ENCODE measurements at regions not wholly inside any gene's neighbourhood (a gene's known extent, or its start where the extent isn't known, plus 50 kb on each side); places are given as distances from the start of the nearest gene placed in this dataset.

- TF ChIP-seq MEF2A (IDR thresholded peaks at IDR 0.05; ENCODE audit: insufficient read depth, low read depth, low read length) (no peak), STAT3 (IDR thresholded peaks at IDR 0.05; ENCODE audit: low read depth, low read length) (no peak), RBBP5 (conservative IDR thresholded peaks at IDR 0.05) (no peak)
Measured at GRCh38 chr4:19309378-19309777, 942.3 kb upstream of the SLIT2 start (continued).

- Histone ChIP-seq H3K9ac (ENCODE audit: control insufficient read depth, insufficient read depth, low read length) (no peak overlapping the region), H4K20me1 (ENCODE audit: control insufficient read depth, insufficient read depth) (no peaks in the 10 kb centered on the region), H3K4me1 (ENCODE audit: control insufficient read depth, insufficient read depth, low read length) (no peaks in the 10 kb centered on the region), H3K9me3 (replicated peaks; ENCODE audit: control insufficient read depth, insufficient read depth, low read length) (no peaks in the 10 kb centered on the region), H3K27ac (ENCODE audit: control insufficient read depth, insufficient read depth) (no peak overlapping the region), H3K27me3 (replicated peaks in 1 of 2; ENCODE audit: control insufficient read depth in 2 of 2, insufficient read depth in 2 of 2, low read length in 1 of 2) (no peaks in the 10 kb centered on the region), H3K79me2 (ENCODE audit: control insufficient read depth, insufficient read depth, low read length) (no peaks in the 10 kb centered on the region), H3K4me3 (no peak overlapping the region), H3K4me2 (ENCODE audit: control insufficient read depth, insufficient read depth) (no peak overlapping the region), H3K36me3 (ENCODE audit: control insufficient read depth in 2 of 2, insufficient read depth in 2 of 2, low read length in 1 of 2) (no peaks in the 10 kb centered on the region), H2AFZ (ENCODE audit: control insufficient read depth, low read depth, low read length) (no peak overlapping the region)
- DNase-seq (ENCODE audit: low read depth, low spot score) (no peak), FAIRE-seq (no peak), ATAC-seq (no peak)
- WGBS (ENCODE audit: insufficient coverage, insufficient replicate concordance, low lambda C conversion rate, missing lambda C conversion rate), result 0% methylated on average over 2 of the region's 2 CpGs
- ChIA-PET CTCF (no interaction called here), POLR2A (no interaction called here), RAD21 (ENCODE audit: unreplicated experiment) (no interaction called here), SMC1A (ENCODE audit: uncharacterized antibody, unreplicated experiment) (no interaction called here)
- in situ Hi-C loops (cut with MboI) (no loop called here), intact Hi-C loops (cut with micrococcal nuclease; ENCODE audit: unreplicated experiment) (no loop called here)
- BruUV-seq (replicated peaks), result no TSS peak
- TF ChIP-seq E4F1 (IDR thresholded peaks at IDR 0.05; ENCODE audit: borderline replicate concordance, partially characterized antibody) (no peak), SMC3 (IDR thresholded peaks at IDR 0.05; ENCODE audit: borderline replicate concordance, low read length) (no peak), HSF1 (IDR thresholded peaks at IDR 0.05; ENCODE audit: low read depth, low read length) (no peak), CBFB (IDR thresholded peaks at IDR 0.05; ENCODE audit: low read depth) (no peak), RELB (IDR thresholded peaks at IDR 0.05; ENCODE audit: low read depth) (no peak), GABPA (IDR thresholded peaks at IDR 0.05; ENCODE audit: low read depth) (no peak), NBN (IDR thresholded peaks at IDR 0.05) (no peak), ZNF687 (IDR thresholded peaks at IDR 0.05) (no peak)
Measured at GRCh38 chr4:19304028-19304427, 947.7 kb upstream of the SLIT2 start.

Data from GM12878 (cell line).